HG02642 (cell line): ENCODE measurements at regions not wholly inside any gene's neighbourhood (a gene's known extent, or its start where the extent isn't known, plus 50 kb on each side); places are given as distances from the start of the nearest gene placed in this dataset.
"Not testable (repeated sequence)": the region's sequence is repeated elsewhere in the genome, so short reads cannot be mapped to it uniquely, and the experiment has no call there.

Source experiments
- ATAC-seq: cut with Tn5 transposase; IDR thresholded peaks from one replicate; pipeline ENCODE4 v1.9.1; 2021; ENCODE audit warnings: mild to moderate bottlenecking; ENCODE audit not compliant: unreplicated experiment, poor library complexity

DNA sequence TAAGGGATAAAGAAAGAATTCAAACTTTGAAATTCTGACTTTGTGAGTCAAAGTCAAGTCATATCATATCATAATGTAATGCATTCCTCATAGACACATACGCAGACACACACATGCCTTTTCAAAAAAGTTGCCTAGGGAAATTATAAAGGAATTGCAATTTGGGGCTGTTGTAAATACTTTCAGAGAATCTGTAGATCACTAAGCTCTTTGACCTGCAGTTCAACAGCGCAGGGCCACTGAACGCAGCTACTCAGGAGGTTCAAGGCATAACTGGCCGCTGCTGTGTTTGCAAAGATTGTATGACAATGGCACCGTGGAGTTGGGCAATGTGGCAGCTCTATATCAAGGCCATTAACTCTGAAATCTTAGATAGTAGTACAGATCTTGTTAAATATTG, 188.4 kb upstream of the THRB start:
- no peak for ATAC-seq

DNA sequence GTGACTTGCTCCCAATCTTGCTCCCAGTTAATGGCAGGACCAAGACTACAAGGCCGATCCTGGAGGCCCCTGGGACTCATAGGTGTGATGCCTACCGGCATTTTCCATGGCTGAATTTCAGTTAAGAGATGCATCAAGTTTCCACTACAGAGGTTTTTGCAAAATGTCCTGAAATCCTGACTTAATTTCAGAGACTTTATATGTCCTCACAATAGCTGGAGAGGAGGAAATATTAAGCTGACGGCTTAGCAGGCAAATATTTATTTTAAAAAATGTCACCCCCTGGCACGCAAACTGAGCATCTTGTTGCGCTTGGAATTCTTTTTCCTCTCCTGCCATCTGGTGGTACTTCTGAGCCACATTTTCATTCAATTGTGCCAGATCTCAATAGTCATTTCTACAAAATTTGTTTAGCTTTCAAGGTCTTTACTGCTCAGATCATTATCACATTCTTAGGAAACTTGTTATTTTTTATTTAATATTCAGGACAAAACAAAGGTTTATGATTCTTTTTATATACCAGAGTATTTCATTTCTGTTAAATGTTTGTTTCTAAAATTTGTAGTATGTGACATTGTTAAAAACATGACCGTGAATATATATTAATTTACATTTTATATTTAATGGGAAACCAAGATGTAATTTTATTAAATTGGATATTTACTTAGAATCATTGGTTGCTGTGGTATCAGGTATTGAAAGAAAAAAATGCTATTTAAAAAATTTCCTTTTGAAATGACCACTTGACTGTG, 189.2 kb upstream of the THRB start:
- no peak for ATAC-seq

DNA sequence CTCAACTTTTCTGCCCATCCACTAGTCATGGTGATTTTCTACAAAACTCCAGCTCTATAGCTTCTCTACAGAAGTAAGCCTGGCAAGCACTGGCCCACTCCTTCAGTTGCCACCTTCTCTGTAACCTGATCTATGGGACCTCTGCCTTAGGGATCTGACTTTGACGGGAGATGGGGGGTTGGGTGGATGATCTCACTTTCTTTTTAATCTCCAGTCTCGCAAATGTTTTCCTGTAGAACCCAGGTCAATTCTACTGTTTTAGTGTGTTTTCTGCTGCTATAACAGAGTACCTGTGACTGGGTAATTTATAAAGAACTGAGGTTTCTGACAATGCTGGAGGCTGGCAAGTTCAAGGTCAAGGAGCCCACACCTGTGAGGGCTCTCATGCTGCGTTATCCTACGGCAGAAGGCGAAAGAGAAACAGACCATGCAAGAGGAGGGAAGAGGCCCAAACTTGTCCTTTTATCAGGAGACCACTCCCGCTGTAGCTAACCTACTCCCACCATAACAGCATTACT, 189.9 kb upstream of the THRB start:
- ATAC-seq: no peak

DNA sequence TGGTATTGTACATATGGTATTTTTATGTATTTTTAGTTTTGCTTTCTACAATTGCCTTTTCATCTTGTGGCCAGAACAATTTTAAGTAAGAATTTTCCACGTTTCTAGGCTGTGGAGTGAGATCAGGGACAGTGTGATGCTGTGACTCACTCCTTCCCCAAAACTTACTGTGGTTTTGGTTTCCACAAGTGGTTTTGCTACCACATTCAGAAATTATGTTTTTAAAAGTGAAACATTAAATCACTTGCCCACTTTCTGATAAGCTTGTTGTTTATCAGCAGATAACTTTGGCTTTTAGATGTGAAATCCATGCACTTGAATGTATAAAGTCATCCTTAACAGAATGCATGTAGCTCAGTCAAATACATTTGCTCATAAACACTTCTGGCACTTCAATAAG, 192.2 kb upstream of the THRB start:
- no peak for ATAC-seq

DNA sequence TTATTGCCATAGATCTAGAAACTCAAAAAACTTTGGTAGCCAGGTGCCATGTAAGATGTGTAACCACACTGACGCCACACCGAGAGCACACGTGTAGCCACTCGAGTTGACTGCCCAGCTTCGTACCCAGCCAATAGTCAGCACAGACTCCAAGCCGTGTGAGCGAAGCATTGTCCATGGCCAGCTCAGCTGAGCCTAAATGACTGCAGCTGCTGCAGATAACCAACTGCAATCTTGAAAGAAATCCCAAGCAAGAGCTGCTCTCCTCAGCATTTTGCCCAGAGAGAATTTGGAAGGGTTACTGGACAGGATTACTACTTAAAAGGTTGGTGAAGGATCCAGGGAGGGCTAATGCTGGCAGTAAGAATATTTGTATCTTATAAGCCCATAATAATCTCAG, 193.0 kb upstream of the THRB start:
- ATAC-seq: no peak

DNA sequence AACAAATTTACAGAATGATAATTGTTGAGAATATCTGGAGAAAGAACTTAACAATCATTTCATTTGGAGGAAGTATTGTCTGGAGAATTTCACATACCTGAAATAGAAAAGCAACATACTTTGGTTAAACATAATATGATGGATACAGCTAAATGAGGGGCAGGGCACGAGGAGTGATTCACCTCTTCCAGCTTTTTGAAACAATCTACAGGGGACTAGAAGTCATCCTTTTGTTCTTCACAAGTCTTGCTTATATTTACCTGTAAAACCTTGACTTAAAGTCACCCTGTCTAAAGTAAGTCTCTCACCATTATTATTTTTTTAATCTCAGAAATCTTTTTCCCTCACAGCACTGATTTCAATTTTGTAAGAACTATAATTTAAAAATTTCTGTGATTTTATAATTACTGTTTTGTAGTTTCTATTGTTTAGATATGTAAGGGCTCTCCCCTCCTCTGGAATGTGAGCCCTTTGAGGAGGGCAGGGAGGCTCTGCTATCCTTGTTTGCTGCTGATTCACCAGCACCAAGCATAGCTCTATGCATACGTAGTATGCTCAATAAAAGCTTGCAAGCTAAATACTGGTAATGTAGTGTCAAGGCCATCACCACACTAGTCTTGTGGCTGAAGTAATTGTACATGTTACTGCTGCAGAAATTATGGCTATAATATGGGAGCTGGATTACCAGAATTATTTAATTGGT, 193.9 kb upstream of the THRB start:
- no peak for ATAC-seq

DNA sequence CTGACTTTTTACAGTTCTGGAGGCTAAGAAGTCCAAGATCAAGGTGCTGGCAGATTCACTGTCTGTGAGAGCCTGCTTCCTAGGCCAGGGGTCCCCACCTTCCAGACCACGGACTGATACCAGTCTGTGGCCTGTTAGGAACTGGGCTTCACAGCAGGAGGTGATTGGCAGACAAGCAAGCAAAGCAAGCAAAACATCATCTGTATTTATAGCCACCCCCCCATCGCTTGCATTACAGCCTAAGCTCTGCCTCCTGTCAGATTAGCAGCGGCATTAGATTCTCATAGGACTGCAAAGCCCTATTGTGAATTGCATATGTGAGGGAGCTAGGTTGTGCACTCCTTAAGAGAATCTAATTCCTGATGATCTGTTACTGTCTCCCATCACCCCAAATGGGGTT, 194.7 kb upstream of the THRB start:
- ATAC-seq: no peak

DNA sequence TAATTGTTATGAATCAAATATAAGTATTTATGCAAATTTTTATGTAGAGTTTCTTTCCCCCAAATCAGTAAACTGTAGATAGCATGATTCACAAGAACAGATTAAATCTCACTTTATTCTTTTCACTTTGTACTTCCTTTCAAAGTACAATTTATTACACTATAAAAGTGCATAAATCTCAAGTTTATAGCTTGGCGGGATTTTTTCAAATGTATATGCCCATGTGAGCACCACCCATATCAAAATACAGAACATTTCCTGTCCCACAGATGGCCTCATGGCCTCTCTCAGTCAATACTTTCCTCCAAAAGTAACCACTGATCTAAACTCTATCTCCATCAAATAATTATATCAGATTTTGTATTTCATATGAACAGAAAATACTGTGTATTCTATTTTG, 196.1 kb upstream of the THRB start:
- ATAC-seq: no peak

DNA sequence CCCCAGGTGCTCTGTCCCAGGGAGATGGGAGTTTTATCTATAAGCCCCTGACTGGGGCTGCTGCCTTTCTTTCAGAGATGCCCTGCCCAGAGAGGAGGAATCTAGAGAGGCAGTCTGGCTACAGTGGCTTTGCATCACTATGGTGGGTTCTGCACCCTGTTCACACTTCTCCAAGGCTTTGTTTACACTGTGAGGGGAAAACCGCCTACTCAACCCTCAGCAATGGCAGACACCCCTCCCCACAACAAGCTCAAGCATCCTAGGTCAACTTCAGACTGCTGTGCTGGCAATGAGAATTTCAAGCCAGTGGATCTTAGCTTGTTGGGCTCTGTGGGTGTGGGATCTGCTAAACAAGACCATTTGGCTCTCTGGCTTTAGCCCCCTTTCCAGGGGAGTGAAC, 204.4 kb upstream of the THRB start:
- not testable (repeated sequence) for ATAC-seq

DNA sequence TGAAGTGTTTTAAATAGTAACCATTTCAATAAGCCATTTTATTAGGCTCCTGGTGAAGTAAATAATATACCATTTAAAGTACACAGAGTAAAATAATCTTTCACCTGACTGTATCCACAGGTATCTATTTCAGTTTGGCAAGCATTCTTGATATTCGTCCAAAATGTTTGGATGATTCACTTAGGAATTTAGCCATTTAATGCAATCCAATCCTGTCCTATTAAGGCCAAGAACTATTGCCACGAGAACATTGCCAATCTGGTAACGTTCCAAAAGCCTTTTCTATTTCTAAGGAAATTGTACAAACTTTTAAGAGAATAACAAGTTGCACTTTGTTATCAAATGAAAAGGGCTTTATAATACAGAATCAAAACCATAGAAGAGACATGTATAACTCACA, 209.8 kb upstream of the THRB start:
- no peak for ATAC-seq

DNA sequence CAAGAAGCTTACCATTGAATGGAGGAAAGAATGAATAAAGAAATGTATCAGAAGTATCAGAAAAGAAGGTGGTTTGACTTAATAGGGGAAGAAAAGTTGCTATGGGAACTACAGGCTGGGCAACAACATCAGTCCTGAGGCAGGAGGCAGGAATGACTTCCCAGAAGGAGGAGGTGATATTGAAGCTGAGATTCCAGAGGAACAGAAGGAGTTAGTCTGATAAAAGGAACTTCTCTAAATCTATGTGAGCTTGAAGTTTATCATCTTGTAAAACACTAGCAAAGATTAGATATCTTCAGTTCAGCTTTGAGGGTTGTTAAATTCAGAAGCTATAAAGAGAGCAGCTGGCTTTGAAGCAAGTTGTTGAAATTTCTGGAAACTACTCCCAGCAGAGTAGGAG, 213.3 kb upstream of the THRB start:
- no peak for ATAC-seq

DNA sequence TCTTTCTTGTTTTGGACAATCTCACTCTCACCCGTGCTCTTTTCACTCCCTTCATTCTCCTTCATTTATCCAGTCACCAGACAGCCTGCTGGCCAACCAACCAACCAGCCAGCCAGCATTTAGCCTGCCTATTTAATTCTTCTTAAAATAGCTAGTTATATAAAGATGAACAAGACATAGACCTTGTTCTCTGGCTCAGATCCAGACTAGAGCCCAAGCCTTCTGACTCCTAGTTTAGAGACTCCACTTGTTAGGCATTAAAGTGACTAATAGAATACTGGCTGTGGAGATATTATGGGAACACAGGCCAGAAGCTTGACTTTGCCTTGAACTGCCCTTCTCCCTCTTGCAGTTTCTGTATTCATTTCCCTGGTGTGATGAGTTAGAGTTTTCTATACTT, 215.3 kb upstream of the THRB start:
- no peak for ATAC-seq

DNA sequence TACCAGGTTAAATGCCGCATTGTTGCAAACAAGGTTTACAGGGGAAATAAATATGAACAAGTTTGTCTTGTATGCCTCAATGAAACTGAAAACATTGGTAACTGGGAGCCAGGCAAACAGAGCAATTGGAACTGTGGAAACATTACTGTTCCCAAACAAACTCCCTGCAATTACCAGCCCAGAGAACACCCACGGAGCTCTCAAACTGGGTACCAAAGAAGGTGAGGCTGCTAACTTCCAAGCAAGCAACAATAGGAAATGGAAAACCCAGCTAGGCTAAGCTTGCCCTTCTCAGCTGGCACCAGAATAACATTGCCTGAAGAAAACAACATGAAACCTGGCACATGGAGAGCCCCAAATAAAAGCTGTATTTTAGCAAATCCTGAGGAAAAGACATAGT, 218.9 kb upstream of the THRB start:
- ATAC-seq: no peak

DNA sequence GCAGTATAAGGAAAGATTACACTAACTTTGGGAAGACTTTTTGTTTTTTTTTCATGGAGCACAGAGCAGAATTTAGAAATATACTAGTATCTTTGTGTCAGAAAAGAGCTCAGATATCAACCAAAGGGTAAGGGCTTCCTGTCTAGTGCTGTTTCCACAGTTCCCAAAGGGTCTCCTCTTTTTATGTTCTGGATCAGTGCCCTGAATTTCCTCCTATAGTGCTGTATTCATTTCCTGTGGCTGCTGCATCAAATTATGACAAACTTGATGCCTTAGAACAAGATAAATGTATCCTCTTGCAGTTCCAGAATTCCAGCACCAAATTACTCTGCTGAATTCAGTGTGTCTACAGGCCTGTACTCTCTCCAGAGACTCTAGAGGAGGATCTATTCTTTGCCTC, 219.8 kb upstream of the THRB start:
- no peak for ATAC-seq

DNA sequence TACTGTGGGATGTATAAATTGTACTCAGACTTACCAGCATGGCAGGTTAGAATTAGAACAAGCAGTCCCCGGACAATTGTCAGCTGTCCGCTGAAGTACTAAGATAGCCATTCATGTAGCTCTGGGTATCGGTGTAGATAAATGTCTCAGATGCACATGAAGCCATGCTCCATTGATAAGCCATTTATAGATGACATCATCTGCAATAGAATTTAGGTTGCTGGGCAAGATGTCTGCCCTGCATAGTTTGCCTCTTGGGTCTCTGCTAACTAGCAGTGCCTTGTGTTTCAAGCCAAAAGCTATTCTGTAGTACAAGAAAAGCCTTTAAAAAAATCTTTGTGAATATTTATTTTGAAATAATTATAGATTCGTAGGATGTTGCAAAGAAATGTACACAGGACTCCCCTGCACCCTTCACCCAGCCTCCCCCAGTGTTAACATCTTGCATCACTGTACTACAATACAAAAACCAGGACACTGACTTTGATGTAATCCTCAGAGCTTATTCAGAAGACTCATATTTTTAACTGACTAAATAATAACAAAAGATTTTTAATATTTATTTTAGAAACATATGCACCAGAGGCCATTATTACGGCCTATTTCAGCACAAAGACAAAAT, 220.6 kb upstream of the THRB start:
- ATAC-seq: no peak

DNA sequence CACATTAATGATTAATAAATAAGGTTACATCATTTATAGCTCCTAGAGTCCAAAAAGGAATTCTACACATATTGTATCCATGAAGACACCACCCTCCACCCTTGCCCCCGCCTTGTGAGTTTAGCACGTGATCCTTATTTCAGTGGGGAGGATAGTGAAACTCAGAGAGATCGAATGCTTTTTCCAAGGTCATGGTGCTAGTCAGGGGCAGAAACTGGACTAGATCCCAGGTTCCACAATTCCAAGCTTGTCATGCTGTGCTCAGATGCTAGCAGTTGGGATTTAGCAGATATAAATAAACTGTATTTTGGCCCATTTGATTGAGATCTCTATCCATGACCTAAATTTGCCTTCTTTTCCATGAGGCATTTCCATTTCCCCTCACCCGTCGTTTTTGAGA, 227.4 kb upstream of the THRB start:
- ATAC-seq: no peak

DNA sequence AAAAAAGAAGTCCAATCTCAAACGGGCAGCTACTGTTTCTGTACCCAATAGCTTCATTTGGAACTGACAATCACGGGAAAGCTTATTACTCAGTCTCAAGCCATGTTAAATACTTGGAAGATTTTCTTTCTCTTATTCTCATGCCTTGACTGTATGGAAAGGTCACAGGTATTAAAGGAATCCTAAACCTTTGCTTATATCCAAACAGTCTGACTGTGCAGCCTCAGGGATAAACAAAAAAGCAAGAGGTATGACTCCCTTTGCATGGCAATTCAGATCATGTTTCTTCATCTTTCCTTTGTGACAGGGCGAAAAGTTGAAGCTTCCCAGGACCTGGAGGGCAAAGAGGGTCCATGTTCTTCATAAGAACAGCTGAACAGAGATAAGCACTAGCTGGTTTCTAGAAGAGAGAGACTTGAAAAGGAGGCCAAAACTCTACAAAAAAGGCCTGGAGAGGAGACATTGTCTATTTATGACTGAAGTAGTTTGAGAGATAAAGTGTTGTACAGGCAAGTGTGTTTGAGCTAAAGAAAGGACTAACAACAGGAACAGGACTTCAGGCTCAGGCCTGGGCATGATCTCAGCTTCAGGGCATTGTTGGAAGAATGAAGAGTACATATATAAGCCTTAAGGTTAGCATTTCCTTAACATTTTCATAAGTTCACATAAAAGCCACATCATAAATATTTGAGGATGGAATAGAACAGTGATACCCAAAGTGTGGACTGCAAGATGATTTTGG, 231.0 kb upstream of the THRB start:
- ATAC-seq: no peak

DNA sequence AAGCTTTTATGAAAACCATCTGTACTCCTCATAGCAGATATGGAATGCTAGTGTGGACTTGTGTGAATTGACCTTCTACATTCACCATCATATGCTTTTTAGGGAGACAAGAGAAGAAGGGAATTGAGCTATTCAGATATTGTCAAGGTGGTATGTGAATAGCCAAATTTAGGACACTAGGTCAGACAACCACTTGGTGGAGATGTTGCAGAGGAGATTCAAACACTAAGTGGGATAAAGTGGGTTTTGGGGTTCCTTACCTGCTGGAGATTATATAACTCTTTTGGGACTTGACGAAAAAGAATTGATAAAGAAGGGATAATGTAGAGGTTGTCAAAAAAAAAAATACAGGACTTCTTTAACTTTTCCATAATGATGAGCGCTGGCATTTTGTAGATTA, 231.8 kb upstream of the THRB start:
- no peak for ATAC-seq

DNA sequence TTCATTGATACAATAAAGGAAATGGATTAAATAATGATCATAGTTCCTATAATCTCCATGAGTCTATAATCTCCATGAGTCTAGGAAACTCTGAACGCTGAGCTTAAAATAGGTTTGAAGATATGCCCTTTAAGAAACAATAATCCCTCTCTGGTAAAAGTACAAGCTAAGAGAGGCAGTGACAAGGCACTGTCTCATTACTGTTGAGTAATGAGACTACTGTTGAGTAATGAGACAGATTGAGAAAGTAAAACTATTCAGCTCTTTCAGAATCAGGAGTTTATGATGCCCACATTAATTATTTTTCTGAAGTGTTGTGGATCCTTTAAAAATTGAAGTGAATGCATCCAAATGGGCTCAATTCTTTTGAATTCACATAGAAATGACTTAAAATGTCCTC, 235.5 kb upstream of the THRB start:
- no peak for ATAC-seq

DNA sequence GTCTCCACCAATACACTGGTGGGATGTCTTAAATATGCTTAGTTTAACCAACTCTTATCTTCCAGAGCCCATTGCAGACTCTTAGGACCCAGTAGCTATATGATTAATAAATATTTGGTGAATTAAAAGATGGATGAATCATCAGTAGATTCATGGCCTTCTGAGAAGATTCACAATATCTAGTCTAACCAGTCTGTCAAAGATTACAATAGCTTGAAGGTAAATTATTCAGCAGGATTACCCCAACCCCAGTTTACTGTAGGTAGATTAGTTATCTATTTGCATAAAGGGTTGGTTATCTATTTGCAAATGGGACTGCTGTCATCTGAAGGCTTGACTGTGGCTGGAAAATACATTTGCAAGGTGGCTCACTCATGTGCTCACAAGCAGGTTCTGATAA, 239.4 kb upstream of the THRB start:
- no peak for ATAC-seq

DNA sequence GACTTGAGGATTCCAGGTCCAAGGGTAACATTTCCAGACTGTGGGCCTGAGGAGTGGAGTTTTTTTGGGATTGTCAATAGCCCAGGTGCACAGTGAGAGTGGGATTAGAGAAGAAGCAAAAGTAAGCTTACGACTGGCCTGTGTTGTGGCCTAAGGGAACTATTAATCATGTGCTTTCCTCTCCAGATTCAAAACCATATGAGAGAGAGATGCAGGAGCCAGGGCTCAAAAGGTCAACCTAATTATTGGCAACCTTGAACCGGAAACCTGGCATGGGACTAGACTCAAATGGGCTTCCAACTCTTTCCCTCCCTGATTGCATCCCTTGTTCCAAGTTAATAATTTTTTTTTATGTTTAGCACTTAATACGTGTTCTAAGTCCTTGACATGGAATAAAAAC, 242.1 kb upstream of the THRB start:
- ATAC-seq: no peak
